Mucosa of descending colon (tissue), 3 donors: ENCODE measurements at regions not wholly inside any gene's neighbourhood (a gene's known extent, or its start where the extent isn't known, plus 50 kb on each side); places are given as distances from the start of the nearest gene placed in this dataset.

Experiments used
- ATAC-seq: fragments of 200-7000 bp; cut with Tn5 transposase; one replicate; pipeline ENCODE4 v1.9.1; 2020; ENCODE audit warnings: mild to moderate bottlenecking, moderate library complexity
- DNase-seq, 3 donors: peaks; one replicate each; pipeline ENCODE4 v3.0.0-alpha.2; 2020
- H3K36me3 ChIP-seq: fragments of 200-600 bp; one replicate; pipeline ENCODE4 v1.8.0; 2021; ENCODE audit warnings: low read depth, mild to moderate bottlenecking
- H3K4me1 ChIP-seq: fragments of 200-600 bp; one replicate; pipeline ENCODE4 v1.8.0; 2021; ENCODE audit warnings: low read depth, mild to moderate bottlenecking
- H3K4me3 ChIP-seq: fragments of 200-600 bp; one replicate; pipeline ENCODE4 v1.8.0; 2021; ENCODE audit warnings: mild to moderate bottlenecking
- H3K9me3 ChIP-seq: fragments of 200-600 bp; one replicate; pipeline ENCODE4 v1.8.0; 2021; ENCODE audit warnings: mild to moderate bottlenecking
- intact Hi-C, 2 donors: fragments of 100-400 bp; cut with DNase I in 1 of 2; cut with micrococcal nuclease in 1 of 2; formaldehyde crosslinking; loops; one replicate each; pipeline versions ENCODE4 v1.11.0 to v1.11.1; 2022; cut with DNase I, micrococcal nuclease
- TF ChIP-seq, protein P1 (sequence below): fragments of 200-600 bp; IDR thresholded peaks from one replicate; pipeline ENCODE4 v1.8.0; 2022; ENCODE audit warnings: antibody characterized with exemption, mild to moderate bottlenecking
- donor health status: DM: no; HTN: no; CAD: no; lungs with moderate emphysema.
- donor health status: DM: no; HTN: no; CAD: no.
- donor health status: DM: no; HTN: yes; CAD: no.

DNA sequence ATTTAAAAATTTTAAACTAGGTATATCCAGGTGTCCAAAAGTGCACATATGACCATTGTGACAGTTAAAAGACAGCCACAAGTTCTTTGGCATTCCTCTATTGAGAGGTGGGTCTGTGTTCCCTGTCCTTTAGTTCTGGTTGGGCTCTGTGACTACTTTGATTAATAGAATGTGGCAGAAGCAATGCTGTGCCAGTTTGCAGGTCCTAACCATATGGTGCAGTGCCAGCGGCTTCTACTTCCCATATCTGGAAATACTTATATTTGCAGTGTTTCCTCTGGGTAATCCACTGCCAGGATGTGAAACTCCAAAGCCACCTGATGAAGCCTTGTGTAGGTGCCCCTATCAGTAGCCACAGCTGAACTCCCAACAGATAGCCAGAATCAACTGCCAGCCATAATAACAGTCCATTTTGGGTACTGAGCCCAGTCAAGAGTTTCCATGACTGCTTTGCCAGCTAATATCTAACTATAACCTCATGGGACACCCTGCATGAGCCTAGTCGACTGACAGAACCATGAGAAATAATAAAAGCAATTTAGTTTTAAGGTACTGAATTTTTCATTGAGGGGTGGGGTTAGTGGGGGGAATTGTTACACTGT, 361.0 kb upstream of the SEMA6A start:
- Histone ChIP-seq H3K9me3 (no peaks in the 10 kb centered on the region), H3K36me3 (no peaks in the 10 kb centered on the region), H3K4me1 (no peaks in the 10 kb centered on the region), H3K4me3 (no peak overlapping the region)
- ATAC-seq (no peak), DNase-seq (no peak)
- intact Hi-C loops: no loop called here
- TF ChIP-seq, protein P1, sequence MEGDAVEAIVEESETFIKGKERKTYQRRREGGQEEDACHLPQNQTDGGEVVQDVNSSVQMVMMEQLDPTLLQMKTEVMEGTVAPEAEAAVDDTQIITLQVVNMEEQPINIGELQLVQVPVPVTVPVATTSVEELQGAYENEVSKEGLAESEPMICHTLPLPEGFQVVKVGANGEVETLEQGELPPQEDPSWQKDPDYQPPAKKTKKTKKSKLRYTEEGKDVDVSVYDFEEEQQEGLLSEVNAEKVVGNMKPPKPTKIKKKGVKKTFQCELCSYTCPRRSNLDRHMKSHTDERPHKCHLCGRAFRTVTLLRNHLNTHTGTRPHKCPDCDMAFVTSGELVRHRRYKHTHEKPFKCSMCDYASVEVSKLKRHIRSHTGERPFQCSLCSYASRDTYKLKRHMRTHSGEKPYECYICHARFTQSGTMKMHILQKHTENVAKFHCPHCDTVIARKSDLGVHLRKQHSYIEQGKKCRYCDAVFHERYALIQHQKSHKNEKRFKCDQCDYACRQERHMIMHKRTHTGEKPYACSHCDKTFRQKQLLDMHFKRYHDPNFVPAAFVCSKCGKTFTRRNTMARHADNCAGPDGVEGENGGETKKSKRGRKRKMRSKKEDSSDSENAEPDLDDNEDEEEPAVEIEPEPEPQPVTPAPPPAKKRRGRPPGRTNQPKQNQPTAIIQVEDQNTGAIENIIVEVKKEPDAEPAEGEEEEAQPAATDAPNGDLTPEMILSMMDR: no peak

DNA sequence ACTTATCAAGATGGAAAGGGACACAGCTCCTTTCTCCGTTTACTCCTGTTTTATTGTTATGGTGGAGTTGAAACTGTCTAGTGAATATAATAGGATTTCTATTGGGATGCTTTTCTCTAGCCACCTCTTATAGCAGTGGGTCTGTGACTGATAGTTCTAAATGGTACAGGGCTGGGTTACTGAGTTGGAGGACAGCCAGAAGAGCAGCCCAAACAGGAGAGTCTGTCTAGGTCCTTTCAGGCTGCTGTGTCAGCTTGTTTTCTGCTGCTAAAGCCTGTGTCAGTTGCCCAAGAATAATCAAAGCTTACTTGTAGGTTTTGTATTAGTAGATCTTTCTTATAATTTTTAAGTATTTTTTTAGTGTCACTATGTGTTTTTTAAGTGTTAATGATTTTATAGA, 356.0 kb upstream of the SEMA6A start:
- Histone ChIP-seq H3K9me3 (no peaks in the 10 kb centered on the region), H3K4me1 (no peaks in the 10 kb centered on the region), H3K36me3 (no peaks in the 10 kb centered on the region), H3K4me3 (no peak overlapping the region)
- DNase-seq: no peak
- intact Hi-C loops: no loop called here
- no peak for ATAC-seq
- TF ChIP-seq, protein P1: no peak

DNA sequence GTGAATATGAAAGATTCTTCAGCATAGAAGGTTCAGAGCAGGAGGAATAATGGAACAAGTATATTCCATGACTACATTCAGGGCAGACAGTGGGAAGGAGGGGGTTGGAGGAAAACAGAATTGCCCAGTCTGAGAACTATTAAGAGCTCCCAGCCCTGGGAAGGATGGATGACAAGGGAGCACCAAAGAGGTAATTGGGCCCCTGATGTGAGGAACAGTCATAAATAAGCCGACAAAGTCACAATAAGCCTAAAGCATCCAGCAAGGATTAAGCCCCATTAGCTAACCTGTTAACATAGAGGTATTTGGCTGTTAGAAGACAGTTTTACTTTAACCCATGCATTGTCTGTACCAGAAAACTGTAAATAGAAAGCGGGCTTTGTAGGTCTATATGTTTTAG, 348.7 kb upstream of the SEMA6A start:
- Histone ChIP-seq H3K9me3 (no peaks in the 10 kb centered on the region), H3K4me1 (no peaks in the 10 kb centered on the region)
- intact Hi-C loops: no loop called here

DNA sequence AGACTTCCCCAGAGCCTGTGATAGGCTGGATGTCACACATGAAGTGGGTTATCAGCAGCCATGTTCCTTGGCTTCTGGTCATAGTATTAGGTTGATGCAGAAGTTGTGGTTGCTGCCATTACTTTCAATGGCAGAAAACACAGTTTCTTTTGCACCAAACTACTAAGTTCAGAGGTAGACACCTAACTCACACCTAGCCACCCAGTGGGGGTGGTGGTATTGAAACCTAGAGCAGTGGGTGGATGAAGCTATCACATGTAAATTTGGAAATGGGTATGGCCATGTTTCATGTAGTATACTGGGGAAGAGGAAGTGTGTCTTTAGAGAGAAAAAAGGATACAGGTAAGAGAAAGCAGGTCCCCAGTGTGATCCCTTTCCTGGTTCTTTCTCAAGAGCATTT, 347.9 kb upstream of the SEMA6A start:
- no peaks in the 10 kb centered on the region for H3K9me3 ChIP-seq
- H3K4me3 ChIP-seq: no peak overlapping the region
- DNase-seq (no peak), ATAC-seq (no peak)
- H3K4me1 ChIP-seq: no peaks in the 10 kb centered on the region
- TF ChIP-seq, protein P1: no peak
- no peaks in the 10 kb centered on the region for H3K36me3 ChIP-seq
- intact Hi-C loops: no loop called here

More for the DNA sequence above, 348.7 kb upstream of the SEMA6A start:
- Histone ChIP-seq H3K4me3 (no peak overlapping the region), H3K36me3 (no peaks in the 10 kb centered on the region)
- ATAC-seq (no peak), DNase-seq (no peak)
- TF ChIP-seq, protein P1: no peak

DNA sequence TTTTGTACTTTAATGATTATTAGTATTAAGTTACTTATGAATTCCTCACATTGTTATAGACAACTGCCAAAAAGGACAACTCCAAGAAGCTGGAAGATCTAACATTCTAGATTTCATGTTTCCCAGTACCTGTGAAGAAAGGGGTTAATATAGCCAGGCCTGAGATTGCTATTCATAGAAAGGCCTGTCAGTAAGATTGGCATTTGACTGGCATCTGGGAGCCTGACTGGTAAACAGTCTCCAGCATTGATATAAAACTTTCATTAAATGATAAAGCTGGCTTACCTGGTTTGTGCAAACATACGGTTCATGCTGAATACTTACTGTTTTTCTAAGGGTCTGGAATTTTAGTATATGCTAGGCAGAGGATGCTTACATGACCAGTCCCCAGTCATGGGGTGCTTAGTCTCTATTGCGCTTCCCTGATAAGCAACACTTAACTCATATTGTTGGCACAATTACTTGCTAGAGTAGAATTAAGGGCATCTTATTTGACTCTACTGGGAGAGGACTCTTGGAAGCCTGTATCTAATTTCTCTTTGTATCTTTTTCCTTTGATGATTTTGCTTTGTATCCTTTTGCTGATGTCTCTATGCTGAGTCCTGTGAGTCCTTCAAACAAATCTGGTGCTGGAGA, 340.4 kb upstream of the SEMA6A start:
- ATAC-seq (no peak), DNase-seq (no peak)
- no peaks in the 10 kb centered on the region for H3K9me3 ChIP-seq
- TF ChIP-seq, protein P1: no peak
- H3K4me1 ChIP-seq: no peaks in the 10 kb centered on the region
- H3K4me3 ChIP-seq: no peak overlapping the region
- intact Hi-C loops: no loop called here
- no peaks in the 10 kb centered on the region for H3K36me3 ChIP-seq
